AG04450 (cell line): ENCODE measurements at regions not wholly inside any gene's neighbourhood (a gene's known extent, or its start where the extent isn't known, plus 50 kb on each side); places are given as distances from the start of the nearest gene placed in this dataset.

Source experiments
- CTCF ChIA-PET: fragments of 300-600, 350-600 bp; formaldehyde crosslinking; extraction: SDS; loops from one replicate; lab custom pipeline; 2022; ENCODE audit warnings: antibody characterized with exemption, inconsistent platforms; lab: Charles Lee
- POLR2A ChIA-PET: fragments of 350-600 bp; formaldehyde crosslinking; extraction: SDS; loops from one replicate; lab custom pipeline; 2021; ENCODE audit warnings: antibody characterized with exemption, inconsistent platforms; lab: Yijun Ruan, JAX
- DNase-seq: peaks from one replicate; pipeline ENCODE4 v3.0.0-alpha.2; 2011; ENCODE audit warnings: low read depth, low spot score
- H3K27ac ChIP-seq: one replicate; pipeline ENCODE4 v1.5.1; 2012; ENCODE audit warnings: low read depth, low read length, control low read depth
- H3K27me3 ChIP-seq: one replicate; pipeline ENCODE4 v1.6.0; 2012; ENCODE audit warnings: low read length; ENCODE audit not compliant: control insufficient read depth, insufficient read depth
- H3K4me3 ChIP-seq: 2 replicates; pipeline ENCODE4 v1.5.1; 2011; ENCODE audit warnings: mild to moderate bottlenecking, low read depth, low read length, control low read depth
- H3K9me3 ChIP-seq: 2 replicates; pipeline ENCODE4 v1.5.1; 2012; ENCODE audit warnings: low read length; ENCODE audit not compliant: control insufficient read depth, insufficient read depth
- TF ChIP-seq, protein P1 (sequence below): IDR thresholded peaks from 2 replicates; pipeline ENCODE4 v1.5.1; 2011; ENCODE audit warnings: low read depth, low read length, control low read depth, inconsistent platforms

DNA sequence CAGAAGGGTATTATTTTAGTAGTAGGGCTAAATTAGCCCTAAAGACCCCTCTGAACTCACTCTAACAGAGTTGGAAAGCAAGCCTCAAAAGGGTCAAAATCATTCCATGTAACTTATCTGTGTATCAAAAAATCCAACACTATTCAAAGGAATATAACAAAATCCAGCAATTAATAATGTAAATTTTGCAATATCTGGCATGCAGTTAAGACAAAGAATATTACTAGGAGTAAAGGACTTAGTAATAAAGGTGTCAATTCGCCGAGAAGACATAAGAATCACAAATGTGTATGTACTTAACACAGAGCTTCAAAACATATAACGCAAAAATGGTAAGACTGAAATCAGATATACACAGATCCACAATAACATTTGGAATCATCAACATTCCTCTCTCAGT lies 71.2 kb upstream of the PFN2 start:
- TF ChIP-seq, protein P1, sequence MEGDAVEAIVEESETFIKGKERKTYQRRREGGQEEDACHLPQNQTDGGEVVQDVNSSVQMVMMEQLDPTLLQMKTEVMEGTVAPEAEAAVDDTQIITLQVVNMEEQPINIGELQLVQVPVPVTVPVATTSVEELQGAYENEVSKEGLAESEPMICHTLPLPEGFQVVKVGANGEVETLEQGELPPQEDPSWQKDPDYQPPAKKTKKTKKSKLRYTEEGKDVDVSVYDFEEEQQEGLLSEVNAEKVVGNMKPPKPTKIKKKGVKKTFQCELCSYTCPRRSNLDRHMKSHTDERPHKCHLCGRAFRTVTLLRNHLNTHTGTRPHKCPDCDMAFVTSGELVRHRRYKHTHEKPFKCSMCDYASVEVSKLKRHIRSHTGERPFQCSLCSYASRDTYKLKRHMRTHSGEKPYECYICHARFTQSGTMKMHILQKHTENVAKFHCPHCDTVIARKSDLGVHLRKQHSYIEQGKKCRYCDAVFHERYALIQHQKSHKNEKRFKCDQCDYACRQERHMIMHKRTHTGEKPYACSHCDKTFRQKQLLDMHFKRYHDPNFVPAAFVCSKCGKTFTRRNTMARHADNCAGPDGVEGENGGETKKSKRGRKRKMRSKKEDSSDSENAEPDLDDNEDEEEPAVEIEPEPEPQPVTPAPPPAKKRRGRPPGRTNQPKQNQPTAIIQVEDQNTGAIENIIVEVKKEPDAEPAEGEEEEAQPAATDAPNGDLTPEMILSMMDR = no peak
- Histone ChIP-seq H3K9me3 (peaks cover 8% of the 10 kb centered on the region), H3K27me3 (no peaks in the 10 kb centered on the region), H3K4me3 (no peak overlapping the region), H3K27ac (no peak overlapping the region)
- DNase-seq = no peak
- ChIA-PET CTCF (interaction anchor here (0.6 kb wide), 1 partner anchor 25 kb away, joined by 7 read pairs; no protein-coding TSS in a partner anchor), POLR2A (no interaction called here)

DNA sequence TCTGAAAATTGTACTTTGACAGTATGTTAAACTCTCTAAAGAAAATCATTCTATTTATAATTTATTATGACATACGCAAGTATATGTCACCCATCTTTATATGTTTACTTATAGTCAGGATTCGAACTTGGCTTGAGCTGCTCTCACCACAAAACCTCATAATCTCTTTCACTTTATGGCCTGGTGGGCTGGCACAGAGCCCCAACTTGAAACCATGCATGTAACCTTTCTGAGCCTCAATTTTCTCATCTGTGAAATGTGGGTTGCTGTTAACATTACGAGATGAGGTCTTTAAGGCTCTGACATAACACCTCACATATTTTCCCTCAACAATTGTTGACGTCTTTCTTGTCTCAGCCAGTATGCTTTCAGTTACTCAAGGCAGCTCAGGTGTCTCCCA lies 69.4 kb upstream of the PFN2 start:
- Histone ChIP-seq H3K27ac (no peak overlapping the region), H3K27me3 (no peaks in the 10 kb centered on the region), H3K4me3 (no peak overlapping the region), H3K9me3 (peaks cover 8% of the 10 kb centered on the region)
- ChIA-PET CTCF (interaction anchor here (0.7 kb wide), 1 partner anchor 386 kb away, joined by 3 read pairs; no protein-coding TSS in a partner anchor), POLR2A (no interaction called here)
- no peak for DNase-seq
- TF ChIP-seq, protein P1 = no peak

DNA sequence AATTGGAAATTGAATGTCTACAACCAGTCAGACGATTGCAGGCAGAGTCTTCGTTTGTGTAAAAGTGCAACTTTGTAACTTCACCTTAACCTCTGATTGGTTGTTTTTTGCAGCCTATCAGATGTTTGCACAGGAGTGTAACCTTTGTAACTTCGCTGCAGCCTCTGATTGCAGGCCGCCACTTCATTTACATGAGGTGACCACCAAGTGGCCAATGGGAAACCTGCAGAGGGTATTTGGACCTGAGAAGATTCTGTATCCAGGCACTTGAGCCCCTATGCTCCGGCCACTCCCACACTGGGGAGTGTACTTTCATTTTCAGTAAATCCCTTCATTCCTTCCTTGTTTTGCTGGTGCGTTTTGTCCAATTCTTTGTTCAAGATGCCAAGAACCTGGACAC lies 68.1 kb upstream of the PFN2 start:
- no peaks in the 10 kb centered on the region for H3K27me3 ChIP-seq
- TF ChIP-seq, protein P1 = no peak
- DNase-seq = no peak
- CTCF ChIA-PET = no interaction called here
- peaks cover 8% of the 10 kb centered on the region for H3K9me3 ChIP-seq
- H3K4me3 ChIP-seq = no peak overlapping the region
- H3K27ac ChIP-seq = no peak overlapping the region
- POLR2A ChIA-PET = no interaction called here

GRCh38 chr3:150036780-150037179 lies 66.1 kb upstream of the PFN2 start:
- H3K4me3 ChIP-seq = no peak overlapping the region
- H3K27me3 ChIP-seq = no peaks in the 10 kb centered on the region
- no peak overlapping the region for H3K27ac ChIP-seq
- TF ChIP-seq, protein P1 = no peak
- POLR2A ChIA-PET = no interaction called here
- CTCF ChIA-PET = no interaction called here
- no peak for DNase-seq
- H3K9me3 ChIP-seq = peaks cover 4% of the 10 kb centered on the region

- POLR2A ChIA-PET = no interaction called here
- TF ChIP-seq, protein P1 = no peak
- DNase-seq = no peak
- Histone ChIP-seq H3K27ac (no peak overlapping the region), H3K27me3 (no peaks in the 10 kb centered on the region), H3K4me3 (no peak overlapping the region), H3K9me3 (no peaks in the 10 kb centered on the region)
- CTCF ChIA-PET = no interaction called here
Observed at GRCh38 chr3:150035910-150036612, 65.4 kb upstream of the PFN2 start.
